CD4-positive, alpha-beta T cell (primary cell): ENCODE measurements at regions not wholly inside any gene's neighbourhood (a gene's known extent, or its start where the extent isn't known, plus 50 kb on each side); places are given as distances from the start of the nearest gene placed in this dataset.

ENCODE experiments used
- ATAC-seq: fragments of 200-7000 bp; cut with Tn5 transposase; one replicate; pipeline ENCODE4 v1.10.0; 2022; ENCODE audit warnings: mild to moderate bottlenecking; ENCODE audit not compliant: poor library complexity
- CTCF ChIA-PET: fragments of 350-600 bp; sonication (Branson Sonifier 250); formaldehyde crosslinking; loops from one replicate; lab custom pipeline; 2021; ENCODE audit warnings: antibody characterized with exemption, inconsistent platforms; lab: Charles Lee
- POLR2A ChIA-PET: fragments of 350-600 bp; sonication (Branson Sonifier 250); formaldehyde crosslinking; loops from one replicate; lab custom pipeline; 2021; ENCODE audit warnings: antibody characterized with exemption, inconsistent platforms; lab: Charles Lee
- DNase-seq, 14 experiments: peaks; one replicate each; pipeline ENCODE4 v3.0.0-alpha.2; 2013 to 2020; ENCODE audit warnings: mixed read lengths in 2 of 14
- H3K27ac ChIP-seq, 2 donors: one replicate each; pipeline versions ENCODE4 v1.5.1 to v1.7.0; 2013; ENCODE audit warnings: low read length in 2 of 2, low read depth in 1 of 2, mild to moderate bottlenecking in 1 of 2
- H3K27me3 ChIP-seq, 2 experiments: 1 replicate in 1 of 2; 2 replicates in 1 of 2; pipeline versions ENCODE4 v1.6.1 to v1.7.0; 2013; ENCODE audit warnings: low read length in 2 of 2, control low read depth in 1 of 2, mild to moderate bottlenecking in 1 of 2, moderate library complexity in 1 of 2; ENCODE audit not compliant: insufficient read depth in 2 of 2, control insufficient read depth in 1 of 2
- H3K36me3 ChIP-seq: one replicate; pipeline ENCODE4 v1.6.1; 2013; ENCODE audit warnings: low read length, control low read depth; ENCODE audit not compliant: insufficient read depth
- H3K4me1 ChIP-seq: one replicate; pipeline ENCODE4 v1.6.1; 2013; ENCODE audit warnings: low read length, control low read depth; ENCODE audit not compliant: insufficient read depth
- H3K4me3 ChIP-seq: one replicate; pipeline ENCODE4 v1.5.1; 2013; ENCODE audit warnings: mild to moderate bottlenecking, low read length, moderate library complexity
- H3K9me3 ChIP-seq, 2 experiments: 1 replicate in 1 of 2; 2 replicates in 1 of 2; pipeline versions ENCODE4 v1.6.1 to v1.7.0; 2013; ENCODE audit warnings: low read length in 2 of 2, mild to moderate bottlenecking in 2 of 2, control low read depth in 1 of 2, moderate library complexity in 1 of 2; ENCODE audit not compliant: control insufficient read depth in 1 of 2, insufficient read depth in 1 of 2
- H3K27ac Mint-ChIP-seq: one replicate; pipeline ENCODE4 v1.8.0; 2020; ENCODE audit warnings: mixed read lengths
- H3K27me3 Mint-ChIP-seq: one replicate; pipeline ENCODE4 v1.8.0; 2021; ENCODE audit warnings: mixed read lengths
- H3K36me3 Mint-ChIP-seq: one replicate; pipeline ENCODE4 v1.8.0; 2021; ENCODE audit warnings: low read depth, mixed read lengths
- H3K4me1 Mint-ChIP-seq: one replicate; pipeline ENCODE4 v1.8.0; 2021; ENCODE audit warnings: low read depth, mixed read lengths
- H3K4me3 Mint-ChIP-seq: one replicate; pipeline ENCODE4 v1.8.0; 2020; ENCODE audit warnings: mild to moderate bottlenecking, mixed read lengths
- H3K9me3 Mint-ChIP-seq: one replicate; pipeline ENCODE4 v1.8.0; 2020; ENCODE audit warnings: mixed read lengths
- intact Hi-C, 2 experiments: fragments of 100-400 bp; cut with DNase I in 1 of 2; cut with micrococcal nuclease in 1 of 2; formaldehyde crosslinking; loops; one replicate each; pipeline versions ENCODE4 v1.15.1 to v1.9.0; 2023 to 2025; cut with DNase I, micrococcal nuclease
- TF ChIP-seq, protein P1 (sequence below): fragments of 200-600 bp; IDR thresholded peaks from one replicate; pipeline ENCODE4 v1.8.0; 2022; ENCODE audit warnings: antibody characterized with exemption, mild to moderate bottlenecking

- ChIA-PET CTCF (no interaction called here), POLR2A (interaction anchor here (0.6 to 2.7 kb wide), 23 partner anchors 9 to 336 kb away, joined by 3 to 29 read pairs (median 4); partner anchors contain the start of genes ARL15 and SNX18)
- peaks cover 58% of the 10 kb centered on the region for H3K4me1 Mint-ChIP-seq
- H3K9me3 ChIP-seq: peaks cover 0 to 6% of the 10 kb centered on the region in 2 experiments
- peaks cover 43% of the 10 kb centered on the region for H3K4me1 ChIP-seq
- no peaks in the 10 kb centered on the region for H3K36me3 ChIP-seq
- H3K27ac ChIP-seq: peak overlapping the region; percentile 56 to 70
- peak overlapping the region; percentile 97 for H3K27ac Mint-ChIP-seq
- peak; percentile 18 to 85 (median 52) for DNase-seq
- no peaks in the 10 kb centered on the region for H3K27me3 ChIP-seq
- no peaks in the 10 kb centered on the region for H3K9me3 Mint-ChIP-seq
- peak overlapping the region; percentile 13 for H3K4me3 ChIP-seq
- TF ChIP-seq, protein P1, sequence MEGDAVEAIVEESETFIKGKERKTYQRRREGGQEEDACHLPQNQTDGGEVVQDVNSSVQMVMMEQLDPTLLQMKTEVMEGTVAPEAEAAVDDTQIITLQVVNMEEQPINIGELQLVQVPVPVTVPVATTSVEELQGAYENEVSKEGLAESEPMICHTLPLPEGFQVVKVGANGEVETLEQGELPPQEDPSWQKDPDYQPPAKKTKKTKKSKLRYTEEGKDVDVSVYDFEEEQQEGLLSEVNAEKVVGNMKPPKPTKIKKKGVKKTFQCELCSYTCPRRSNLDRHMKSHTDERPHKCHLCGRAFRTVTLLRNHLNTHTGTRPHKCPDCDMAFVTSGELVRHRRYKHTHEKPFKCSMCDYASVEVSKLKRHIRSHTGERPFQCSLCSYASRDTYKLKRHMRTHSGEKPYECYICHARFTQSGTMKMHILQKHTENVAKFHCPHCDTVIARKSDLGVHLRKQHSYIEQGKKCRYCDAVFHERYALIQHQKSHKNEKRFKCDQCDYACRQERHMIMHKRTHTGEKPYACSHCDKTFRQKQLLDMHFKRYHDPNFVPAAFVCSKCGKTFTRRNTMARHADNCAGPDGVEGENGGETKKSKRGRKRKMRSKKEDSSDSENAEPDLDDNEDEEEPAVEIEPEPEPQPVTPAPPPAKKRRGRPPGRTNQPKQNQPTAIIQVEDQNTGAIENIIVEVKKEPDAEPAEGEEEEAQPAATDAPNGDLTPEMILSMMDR: no peak
- intact Hi-C loops: loop anchor here in 1 of 2 experiments (10.0 kb wide), 1 partner anchor 332 kb away; the partner anchor contains the start of gene ARL15
- H3K36me3 Mint-ChIP-seq: no peaks in the 10 kb centered on the region
- H3K27me3 Mint-ChIP-seq: no peaks in the 10 kb centered on the region
- H3K4me3 Mint-ChIP-seq: peak overlapping the region; percentile 80
- ATAC-seq: peak; percentile 85
Observed at GRCh38 chr5:54646356-54647101, 129.0 kb downstream of the SNX18 start.

DNA sequence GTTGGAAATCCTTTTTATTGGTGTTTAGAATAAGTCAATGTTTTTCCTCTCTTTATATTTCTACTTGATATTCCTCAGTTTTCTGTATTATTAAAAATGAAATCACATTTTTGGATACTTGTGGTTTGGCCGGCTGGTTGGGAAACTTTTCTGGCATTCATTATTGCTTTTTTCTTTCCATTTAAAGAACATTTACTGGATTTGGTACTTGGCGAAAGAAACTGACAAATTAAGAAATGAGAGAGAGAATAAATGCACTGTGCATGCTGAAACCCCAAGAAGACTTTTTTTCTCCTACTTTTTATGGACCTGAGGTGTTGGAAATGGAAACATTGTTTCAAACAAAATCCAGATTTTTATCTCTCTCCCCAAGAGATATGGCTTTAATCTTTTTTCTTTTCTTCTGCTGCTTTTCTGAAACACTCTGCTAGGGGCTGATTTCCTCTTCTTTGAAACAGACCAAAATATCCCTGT lies 128.4 kb downstream of the SNX18 start:
- H3K27me3 ChIP-seq: no peaks in the 10 kb centered on the region
- H3K27ac Mint-ChIP-seq: peak overlapping the region; percentile 97
- no peaks in the 10 kb centered on the region for H3K36me3 Mint-ChIP-seq
- ChIA-PET CTCF (no interaction called here), POLR2A (interaction anchor here (0.7 to 2.7 kb wide), 21 partner anchors 8 to 221 kb away, joined by 3 to 29 read pairs (median 4); partner anchors contain the start of gene SNX18)
- DNase-seq (no peak), ATAC-seq (no peak)
- H3K9me3 Mint-ChIP-seq: no peaks in the 10 kb centered on the region
- H3K4me3 Mint-ChIP-seq: peak overlapping the region; percentile 80
- H3K4me1 Mint-ChIP-seq: peaks cover 62% of the 10 kb centered on the region
- TF ChIP-seq, protein P1: no peak
- intact Hi-C loops: loop anchor here in 1 of 2 experiments (10.0 kb wide), 1 partner anchor 331 kb away; the partner anchor contains the start of gene ARL15
- H3K4me1 ChIP-seq: peaks cover 43% of the 10 kb centered on the region
- H3K9me3 ChIP-seq: peaks cover 0 to 6% of the 10 kb centered on the region in 2 experiments
- no peaks in the 10 kb centered on the region for H3K27me3 Mint-ChIP-seq
- H3K36me3 ChIP-seq: no peaks in the 10 kb centered on the region
- no peak overlapping the region for H3K4me3 ChIP-seq
- H3K27ac ChIP-seq: peak overlapping the region; percentile 56 to 70

GRCh38 chr5:54644226-54644625 lies 126.7 kb downstream of the SNX18 start:
- H3K4me1 Mint-ChIP-seq: peaks cover 62% of the 10 kb centered on the region

More at GRCh38 chr5:54644226-54644625, 126.7 kb downstream of the SNX18 start:
- H3K9me3 ChIP-seq: peaks cover 0 to 6% of the 10 kb centered on the region in 2 experiments
- H3K27me3 ChIP-seq: no peaks in the 10 kb centered on the region
- TF ChIP-seq, protein P1: no peak
- ATAC-seq (no peak), DNase-seq (peak in 1 of 14 experiments; percentile 23)
- H3K4me3 ChIP-seq: no peak overlapping the region
- ChIA-PET POLR2A (interaction anchor here (1.0 kb wide), 1 partner anchor 39 kb away, joined by 3 read pairs; no protein-coding TSS in a partner anchor), CTCF (no interaction called here)
- H3K9me3 Mint-ChIP-seq: no peaks in the 10 kb centered on the region
- no peak overlapping the region for H3K4me3 Mint-ChIP-seq
- H3K36me3 ChIP-seq: no peaks in the 10 kb centered on the region
- H3K4me1 ChIP-seq: peaks cover 43% of the 10 kb centered on the region
- H3K27ac Mint-ChIP-seq: peak overlapping the region; percentile 97
- H3K27ac ChIP-seq: no peak overlapping the region
- no peaks in the 10 kb centered on the region for H3K36me3 Mint-ChIP-seq
- H3K27me3 Mint-ChIP-seq: no peaks in the 10 kb centered on the region
- intact Hi-C loops: loop anchor here in 1 of 2 experiments (5.0 to 10.0 kb wide), 2 partner anchors 127 to 329 kb away; partner anchors contain the start of genes ARL15 and SNX18
